NB4 (cell line): ENCODE measurements at regions not wholly inside any gene's neighbourhood (a gene's known extent, or its start where the extent isn't known, plus 50 kb on each side); places are given as distances from the start of the nearest gene placed in this dataset.

Source experiments
- DNase-seq: peaks from one replicate; pipeline ENCODE4 v3.0.0; 2010; ENCODE audit warnings: low read depth
- H3K4me3 ChIP-seq: one replicate; pipeline ENCODE4 v1.5.1; 2011; ENCODE audit warnings: mild to moderate bottlenecking, low read depth, low read length, moderate library complexity
- CTCF ChIP-seq: IDR thresholded peaks from one replicate; pipeline ENCODE4 v1.5.1; 2012; ENCODE audit warnings: low read depth, low read length
- MAX ChIP-seq: IDR thresholded peaks from 2 replicates; pipeline ENCODE4 v1.6.1; 2011; ENCODE audit warnings: low read depth, low read length
- MYC ChIP-seq: IDR thresholded peaks from 2 replicates; pipeline ENCODE4 v1.6.1; 2011; ENCODE audit warnings: low read depth, low read length
- POLR2A ChIP-seq: IDR thresholded peaks from 2 replicates; pipeline ENCODE4 v1.6.1; 2011; ENCODE audit warnings: mild to moderate bottlenecking; ENCODE audit not compliant: insufficient read length; ENCODE audit errors: extremely low read depth

DNA sequence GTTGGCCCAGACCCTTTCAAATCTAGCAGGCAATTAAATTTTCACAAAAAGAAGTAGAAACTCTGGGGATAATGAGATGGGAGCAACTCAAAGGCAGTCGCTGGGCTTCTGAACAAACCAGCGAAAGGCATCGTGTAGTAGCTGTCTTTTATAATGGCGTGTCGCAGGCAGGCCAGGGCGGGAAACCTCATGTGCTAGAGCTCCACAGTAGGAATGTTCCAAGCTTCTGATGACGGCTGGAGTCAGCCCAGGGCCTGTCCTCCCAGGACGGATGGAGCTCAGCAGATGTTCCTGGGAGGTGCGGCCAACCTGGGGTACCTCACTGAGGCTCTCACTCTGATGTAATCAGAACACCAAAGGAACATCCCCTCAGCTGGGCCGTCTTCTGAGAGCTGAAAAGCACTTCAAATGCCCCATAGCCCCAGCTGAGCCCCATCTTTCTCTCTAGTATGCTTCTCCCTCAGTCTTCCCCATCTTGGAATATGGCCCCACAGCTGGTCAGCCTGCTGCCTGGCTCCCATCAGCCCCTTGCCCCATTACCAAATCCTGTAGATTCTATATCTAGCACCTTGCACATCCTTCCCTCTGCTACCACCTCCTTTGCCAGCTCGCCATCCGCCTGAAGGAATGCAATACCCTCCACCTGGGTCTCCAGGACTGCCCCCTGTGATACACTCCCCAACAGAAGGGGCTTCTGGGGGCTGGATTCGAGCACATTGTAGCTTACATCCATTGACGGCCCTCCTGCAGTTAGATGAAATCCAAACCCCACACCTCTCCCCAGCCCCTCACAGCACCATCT is 54.9 kb upstream of the ATP2B2 start:
- TF ChIP-seq MYC: no peak
- no peak for TF ChIP-seq MAX
- no peak for TF ChIP-seq POLR2A
- no peak for TF ChIP-seq CTCF
- no peak overlapping the region for H3K4me3 ChIP-seq
- no peak for DNase-seq

DNA sequence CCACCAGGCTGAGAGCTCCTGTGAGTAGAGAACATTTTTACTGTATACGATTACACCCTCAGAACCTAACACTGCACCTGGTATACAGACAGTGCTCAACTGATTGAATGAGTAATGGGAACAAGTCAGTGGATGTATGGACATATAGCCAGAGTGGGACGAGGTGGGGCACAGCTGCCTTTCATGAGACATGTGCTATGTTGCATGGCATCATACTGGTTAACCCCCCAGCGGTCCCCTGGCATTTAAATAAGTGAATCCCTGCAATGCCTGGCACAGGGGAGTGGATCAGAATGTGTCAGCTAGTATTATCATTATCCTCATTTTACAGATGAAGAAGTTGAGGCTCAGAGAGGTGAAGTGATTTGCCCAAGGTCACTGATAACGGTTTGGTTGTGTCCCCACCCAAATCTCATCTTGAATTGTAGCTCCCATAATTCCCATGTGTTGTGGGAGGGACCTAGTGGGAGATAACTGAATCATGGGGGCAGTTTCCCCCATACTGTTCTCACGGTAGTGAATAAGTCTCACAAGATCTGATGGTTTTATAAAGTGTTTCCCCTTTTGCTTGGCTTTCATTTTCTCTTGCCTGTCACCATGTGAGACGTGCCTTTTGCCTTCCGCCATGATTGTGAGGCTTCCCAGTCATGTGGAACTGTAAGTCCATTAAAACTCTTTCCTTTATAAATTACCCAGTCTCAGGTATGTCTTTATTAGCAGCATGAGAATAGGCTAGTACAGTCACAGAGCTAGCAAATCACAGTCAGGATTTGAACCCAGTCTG is 56.0 kb upstream of the ATP2B2 start:
- TF ChIP-seq CTCF: no peak
- no peak for TF ChIP-seq MAX
- no peak for TF ChIP-seq POLR2A

GRCh38 chr3:10561946-10562560 is 56.7 kb upstream of the ATP2B2 start:
- TF ChIP-seq POLR2A: no peak
- no peak for TF ChIP-seq MYC
- TF ChIP-seq MAX: no peak
- TF ChIP-seq CTCF: no peak
- DNase-seq: no peak
- H3K4me3 ChIP-seq: no peak overlapping the region

More for the DNA sequence above, 56.0 kb upstream of the ATP2B2 start:
- DNase-seq: no peak
- no peak overlapping the region for H3K4me3 ChIP-seq

DNA sequence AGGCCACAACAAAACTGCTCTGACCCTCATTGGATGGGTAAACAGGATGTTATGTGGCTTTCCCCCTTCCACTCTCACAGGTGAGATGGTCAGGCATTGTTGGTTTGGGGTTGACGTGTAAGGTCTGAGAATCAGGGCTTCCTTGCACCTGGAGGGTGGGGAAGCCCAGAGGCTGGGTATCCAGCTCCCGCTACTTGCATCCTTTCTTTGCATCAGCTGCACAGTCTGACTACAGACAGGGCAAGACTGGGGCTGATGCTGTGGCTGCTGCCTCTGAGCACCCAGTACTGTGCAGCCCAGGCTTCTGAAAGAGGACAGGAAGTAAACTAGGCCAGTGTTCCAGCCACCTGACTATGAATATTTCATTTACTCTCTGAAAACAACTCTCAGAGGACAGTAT is 58.0 kb upstream of the ATP2B2 start:
- TF ChIP-seq MAX (no peak), CTCF (no peak), MYC (no peak), POLR2A (no peak)
- DNase-seq: no peak
- no peak overlapping the region for H3K4me3 ChIP-seq

- DNase-seq: no peak
- TF ChIP-seq POLR2A (no peak), MYC (no peak), CTCF (no peak), MAX (no peak)
Observed at GRCh38 chr3:10565814-10566213, 60.4 kb upstream of the ATP2B2 start.

More at GRCh38 chr3:10565814-10566213, 60.4 kb upstream of the ATP2B2 start:
- no peak overlapping the region for H3K4me3 ChIP-seq
